GM23338 (cell line): ENCODE measurements at regions not wholly inside any gene's neighbourhood (a gene's known extent, or its start where the extent isn't known, plus 50 kb on each side); places are given as distances from the start of the nearest gene placed in this dataset.

Source experiments
- ATAC-seq: fragments of 200-7000 bp; cut with Tn5 transposase; 3 replicates; pipeline ENCODE4 v1.9.1; 2020
- DNase-seq: peaks from one replicate; pipeline ENCODE4 v3.0.0-alpha.2; 2015; ENCODE audit warnings: low spot score
- H2AFZ ChIP-seq: fragments of 200-600 bp; sonication (generic); 2 replicates; pipeline ENCODE4 v1.8.0; 2016; ENCODE audit warnings: antibody characterized with exemption, mild to moderate bottlenecking, moderate library complexity
- H3F3A ChIP-seq: fragments of 200-600 bp; sonication (generic); replicated peaks from 2 replicates; pipeline ENCODE4 v1.8.0; 2017; ENCODE audit warnings: antibody characterized with exemption, mixed run types, low read depth
- H3K27ac ChIP-seq: fragments of 200-600 bp; sonication (generic); 2 replicates; pipeline ENCODE4 v1.6.1; 2016; ENCODE audit warnings: low read depth
- H3K27me3 ChIP-seq: fragments of 200-600 bp; sonication (generic); 2 replicates; pipeline ENCODE4 v1.8.0; 2016; ENCODE audit warnings: mild to moderate bottlenecking, mixed run types, moderate library complexity; ENCODE audit not compliant: insufficient read depth
- H3K36me3 ChIP-seq: fragments of 200-600 bp; sonication (generic); 2 replicates; pipeline ENCODE4 v1.8.0; 2016; ENCODE audit warnings: mild to moderate bottlenecking; ENCODE audit not compliant: insufficient read depth
- H3K4me1 ChIP-seq: fragments of 200-600 bp; sonication (generic); 2 replicates; pipeline ENCODE4 v1.8.0; 2016; ENCODE audit warnings: mild to moderate bottlenecking, moderate library complexity; ENCODE audit not compliant: insufficient read depth
- H3K4me2 ChIP-seq: fragments of 200-600 bp; sonication (generic); 2 replicates; pipeline ENCODE4 v1.7.1; 2017; ENCODE audit warnings: mixed run types
- H3K4me3 ChIP-seq: fragments of 200-600 bp; sonication (generic); 2 replicates; pipeline ENCODE4 v1.6.1; 2016; ENCODE audit warnings: mixed run types
- H3K79me2 ChIP-seq: fragments of 200-600 bp; sonication (generic); replicated peaks from 2 replicates; pipeline ENCODE4 v1.8.0; 2017; ENCODE audit warnings: mild to moderate bottlenecking; ENCODE audit not compliant: insufficient read depth
- H3K9me2 ChIP-seq: fragments of 200-600 bp; sonication (generic); 2 replicates; pipeline ENCODE4 v1.8.0; 2017; ENCODE audit not compliant: insufficient read depth
- H4K20me1 ChIP-seq: fragments of 200-600 bp; sonication (generic); replicated peaks from 2 replicates; pipeline ENCODE4 v1.8.0; 2017; ENCODE audit warnings: mild to moderate bottlenecking; ENCODE audit not compliant: insufficient read depth
- H3K27ac Mint-ChIP-seq: 2 replicates; pipeline ENCODE4 v1.8.0; 2020; ENCODE audit warnings: inconsistent platforms, mild to moderate bottlenecking, moderate library complexity, mixed read lengths
- H3K27me3 Mint-ChIP-seq: 3 replicates; pipeline ENCODE4 v1.8.0; 2022; ENCODE audit warnings: low read depth, mild to moderate bottlenecking, moderate library complexity, mixed read lengths, inconsistent platforms; ENCODE audit not compliant: insufficient read depth, poor library complexity
- H3K36me3 Mint-ChIP-seq: 3 replicates; pipeline ENCODE4 v1.8.0; 2021; ENCODE audit warnings: low read depth, mild to moderate bottlenecking, inconsistent platforms, moderate library complexity, mixed read lengths
- H3K4me1 Mint-ChIP-seq: 3 replicates; pipeline ENCODE4 v1.8.0; 2020; ENCODE audit warnings: mild to moderate bottlenecking, inconsistent platforms, mixed read lengths
- H3K4me3 Mint-ChIP-seq: 3 replicates; pipeline ENCODE4 v1.8.0; 2021; ENCODE audit warnings: moderate library complexity, mild to moderate bottlenecking, inconsistent platforms, mixed read lengths
- H3K9me3 Mint-ChIP-seq: 3 replicates; pipeline ENCODE4 v1.8.0; 2020; ENCODE audit warnings: moderate library complexity, mild to moderate bottlenecking, inconsistent platforms, mixed read lengths
- EZH2 ChIP-seq: fragments of 200-600 bp; sonication (generic); IDR thresholded peaks from one replicate; pipeline ENCODE4 v1.8.0; 2017; ENCODE audit warnings: antibody characterized with exemption, mild to moderate bottlenecking, low read depth; ENCODE audit not compliant: unreplicated experiment
- EZH2phosphoT487 ChIP-seq: fragments of 200-600 bp; sonication (generic); IDR thresholded peaks from one replicate; pipeline ENCODE4 v1.8.1; 2018; ENCODE audit warnings: antibody characterized with exemption; ENCODE audit not compliant: unreplicated experiment
- JUNB ChIP-seq: IDR thresholded peaks from one replicate; pipeline ENCODE4 v1.6.1; 2016; ENCODE audit warnings: antibody characterized with exemption; ENCODE audit not compliant: unreplicated experiment
- POLR2AphosphoS5 ChIP-seq: IDR thresholded peaks from 2 replicates; pipeline ENCODE4 v1.6.1; 2016; ENCODE audit warnings: antibody characterized with exemption, low read depth
- STAT1 ChIP-seq: IDR thresholded peaks from one replicate; pipeline ENCODE4 v1.6.1; 2016; ENCODE audit warnings: antibody characterized with exemption; ENCODE audit not compliant: unreplicated experiment
- ZNF331 ChIP-seq: fragments of 250-450 bp; sonication (Bioruptor Pico); IDR thresholded peaks from 2 replicates; pipeline ENCODE4 v1.5.0; 2020; ENCODE audit warnings: low read depth, mild to moderate bottlenecking, moderate library complexity
- TF ChIP-seq, protein P1 (sequence below): IDR thresholded peaks from 2 replicates; pipeline ENCODE4 v1.6.1; 2016; ENCODE audit warnings: antibody characterized with exemption
- TF ChIP-seq, protein P2 (sequence below): IDR thresholded peaks from one replicate; pipeline ENCODE4 v1.6.1; 2018; ENCODE audit warnings: antibody characterized with exemption; ENCODE audit not compliant: unreplicated experiment
- TF ChIP-seq, protein P3 (sequence below), 2 experiments: fragments of 200-600 bp in 1 of 2; sonication (generic) in 1 of 2; conservative IDR thresholded peaks; 2 replicates each; pipeline versions ENCODE4 v1.5.1 to v1.6.1; 2016 to 2017; ENCODE audit warnings: antibody characterized with exemption in 2 of 2, low read depth in 2 of 2, mild to moderate bottlenecking in 2 of 2, moderate library complexity in 1 of 2
- TF ChIP-seq, protein P4 (sequence below): fragments of 250-450 bp; sonication (Bioruptor Pico); IDR thresholded peaks from 2 replicates; pipeline ENCODE4 v1.5.0; 2020; ENCODE audit warnings: mild to moderate bottlenecking, moderate library complexity

DNA sequence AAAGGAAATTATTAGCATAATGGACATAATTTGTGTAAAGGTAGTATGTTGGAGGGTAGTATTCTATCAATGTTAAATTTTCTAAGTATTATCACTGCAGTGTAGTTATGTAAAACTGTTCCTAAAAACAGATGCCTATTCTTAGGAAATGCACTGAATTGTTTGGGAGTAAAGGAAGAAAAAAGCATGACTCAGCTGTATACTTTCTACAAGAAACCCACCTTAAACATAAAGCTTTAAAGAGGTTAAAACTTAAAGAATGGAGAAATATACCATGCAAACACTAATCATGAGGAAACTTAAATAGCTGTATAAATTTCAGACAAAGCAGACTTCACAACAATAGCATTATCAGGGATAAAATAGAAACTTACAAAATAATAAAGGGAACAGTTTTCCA lies 292.9 kb downstream of the ANTXR2 start:
- H4K20me1 ChIP-seq = no peaks in the 10 kb centered on the region
- H3F3A ChIP-seq = no peaks in the 10 kb centered on the region
- TF ChIP-seq STAT1 (no peak), JUNB (no peak), EZH2 (no peak), POLR2AphosphoS5 (no peak), EZH2phosphoT487 (no peak), ZNF331 (CRISPR knock-in tag) (no peak)
- TF ChIP-seq, protein P1, sequence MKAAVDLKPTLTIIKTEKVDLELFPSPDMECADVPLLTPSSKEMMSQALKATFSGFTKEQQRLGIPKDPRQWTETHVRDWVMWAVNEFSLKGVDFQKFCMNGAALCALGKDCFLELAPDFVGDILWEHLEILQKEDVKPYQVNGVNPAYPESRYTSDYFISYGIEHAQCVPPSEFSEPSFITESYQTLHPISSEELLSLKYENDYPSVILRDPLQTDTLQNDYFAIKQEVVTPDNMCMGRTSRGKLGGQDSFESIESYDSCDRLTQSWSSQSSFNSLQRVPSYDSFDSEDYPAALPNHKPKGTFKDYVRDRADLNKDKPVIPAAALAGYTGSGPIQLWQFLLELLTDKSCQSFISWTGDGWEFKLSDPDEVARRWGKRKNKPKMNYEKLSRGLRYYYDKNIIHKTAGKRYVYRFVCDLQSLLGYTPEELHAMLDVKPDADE = no peak
- TF ChIP-seq, protein P2, sequence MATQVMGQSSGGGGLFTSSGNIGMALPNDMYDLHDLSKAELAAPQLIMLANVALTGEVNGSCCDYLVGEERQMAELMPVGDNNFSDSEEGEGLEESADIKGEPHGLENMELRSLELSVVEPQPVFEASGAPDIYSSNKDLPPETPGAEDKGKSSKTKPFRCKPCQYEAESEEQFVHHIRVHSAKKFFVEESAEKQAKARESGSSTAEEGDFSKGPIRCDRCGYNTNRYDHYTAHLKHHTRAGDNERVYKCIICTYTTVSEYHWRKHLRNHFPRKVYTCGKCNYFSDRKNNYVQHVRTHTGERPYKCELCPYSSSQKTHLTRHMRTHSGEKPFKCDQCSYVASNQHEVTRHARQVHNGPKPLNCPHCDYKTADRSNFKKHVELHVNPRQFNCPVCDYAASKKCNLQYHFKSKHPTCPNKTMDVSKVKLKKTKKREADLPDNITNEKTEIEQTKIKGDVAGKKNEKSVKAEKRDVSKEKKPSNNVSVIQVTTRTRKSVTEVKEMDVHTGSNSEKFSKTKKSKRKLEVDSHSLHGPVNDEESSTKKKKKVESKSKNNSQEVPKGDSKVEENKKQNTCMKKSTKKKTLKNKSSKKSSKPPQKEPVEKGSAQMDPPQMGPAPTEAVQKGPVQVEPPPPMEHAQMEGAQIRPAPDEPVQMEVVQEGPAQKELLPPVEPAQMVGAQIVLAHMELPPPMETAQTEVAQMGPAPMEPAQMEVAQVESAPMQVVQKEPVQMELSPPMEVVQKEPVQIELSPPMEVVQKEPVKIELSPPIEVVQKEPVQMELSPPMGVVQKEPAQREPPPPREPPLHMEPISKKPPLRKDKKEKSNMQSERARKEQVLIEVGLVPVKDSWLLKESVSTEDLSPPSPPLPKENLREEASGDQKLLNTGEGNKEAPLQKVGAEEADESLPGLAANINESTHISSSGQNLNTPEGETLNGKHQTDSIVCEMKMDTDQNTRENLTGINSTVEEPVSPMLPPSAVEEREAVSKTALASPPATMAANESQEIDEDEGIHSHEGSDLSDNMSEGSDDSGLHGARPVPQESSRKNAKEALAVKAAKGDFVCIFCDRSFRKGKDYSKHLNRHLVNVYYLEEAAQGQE = no peak
- TF ChIP-seq, protein P3, sequence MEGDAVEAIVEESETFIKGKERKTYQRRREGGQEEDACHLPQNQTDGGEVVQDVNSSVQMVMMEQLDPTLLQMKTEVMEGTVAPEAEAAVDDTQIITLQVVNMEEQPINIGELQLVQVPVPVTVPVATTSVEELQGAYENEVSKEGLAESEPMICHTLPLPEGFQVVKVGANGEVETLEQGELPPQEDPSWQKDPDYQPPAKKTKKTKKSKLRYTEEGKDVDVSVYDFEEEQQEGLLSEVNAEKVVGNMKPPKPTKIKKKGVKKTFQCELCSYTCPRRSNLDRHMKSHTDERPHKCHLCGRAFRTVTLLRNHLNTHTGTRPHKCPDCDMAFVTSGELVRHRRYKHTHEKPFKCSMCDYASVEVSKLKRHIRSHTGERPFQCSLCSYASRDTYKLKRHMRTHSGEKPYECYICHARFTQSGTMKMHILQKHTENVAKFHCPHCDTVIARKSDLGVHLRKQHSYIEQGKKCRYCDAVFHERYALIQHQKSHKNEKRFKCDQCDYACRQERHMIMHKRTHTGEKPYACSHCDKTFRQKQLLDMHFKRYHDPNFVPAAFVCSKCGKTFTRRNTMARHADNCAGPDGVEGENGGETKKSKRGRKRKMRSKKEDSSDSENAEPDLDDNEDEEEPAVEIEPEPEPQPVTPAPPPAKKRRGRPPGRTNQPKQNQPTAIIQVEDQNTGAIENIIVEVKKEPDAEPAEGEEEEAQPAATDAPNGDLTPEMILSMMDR (conservative IDR thresholded peaks at IDR 0.05; ENCODE audit: low read depth in 2 of 2) = no peak
- TF ChIP-seq, protein P4, sequence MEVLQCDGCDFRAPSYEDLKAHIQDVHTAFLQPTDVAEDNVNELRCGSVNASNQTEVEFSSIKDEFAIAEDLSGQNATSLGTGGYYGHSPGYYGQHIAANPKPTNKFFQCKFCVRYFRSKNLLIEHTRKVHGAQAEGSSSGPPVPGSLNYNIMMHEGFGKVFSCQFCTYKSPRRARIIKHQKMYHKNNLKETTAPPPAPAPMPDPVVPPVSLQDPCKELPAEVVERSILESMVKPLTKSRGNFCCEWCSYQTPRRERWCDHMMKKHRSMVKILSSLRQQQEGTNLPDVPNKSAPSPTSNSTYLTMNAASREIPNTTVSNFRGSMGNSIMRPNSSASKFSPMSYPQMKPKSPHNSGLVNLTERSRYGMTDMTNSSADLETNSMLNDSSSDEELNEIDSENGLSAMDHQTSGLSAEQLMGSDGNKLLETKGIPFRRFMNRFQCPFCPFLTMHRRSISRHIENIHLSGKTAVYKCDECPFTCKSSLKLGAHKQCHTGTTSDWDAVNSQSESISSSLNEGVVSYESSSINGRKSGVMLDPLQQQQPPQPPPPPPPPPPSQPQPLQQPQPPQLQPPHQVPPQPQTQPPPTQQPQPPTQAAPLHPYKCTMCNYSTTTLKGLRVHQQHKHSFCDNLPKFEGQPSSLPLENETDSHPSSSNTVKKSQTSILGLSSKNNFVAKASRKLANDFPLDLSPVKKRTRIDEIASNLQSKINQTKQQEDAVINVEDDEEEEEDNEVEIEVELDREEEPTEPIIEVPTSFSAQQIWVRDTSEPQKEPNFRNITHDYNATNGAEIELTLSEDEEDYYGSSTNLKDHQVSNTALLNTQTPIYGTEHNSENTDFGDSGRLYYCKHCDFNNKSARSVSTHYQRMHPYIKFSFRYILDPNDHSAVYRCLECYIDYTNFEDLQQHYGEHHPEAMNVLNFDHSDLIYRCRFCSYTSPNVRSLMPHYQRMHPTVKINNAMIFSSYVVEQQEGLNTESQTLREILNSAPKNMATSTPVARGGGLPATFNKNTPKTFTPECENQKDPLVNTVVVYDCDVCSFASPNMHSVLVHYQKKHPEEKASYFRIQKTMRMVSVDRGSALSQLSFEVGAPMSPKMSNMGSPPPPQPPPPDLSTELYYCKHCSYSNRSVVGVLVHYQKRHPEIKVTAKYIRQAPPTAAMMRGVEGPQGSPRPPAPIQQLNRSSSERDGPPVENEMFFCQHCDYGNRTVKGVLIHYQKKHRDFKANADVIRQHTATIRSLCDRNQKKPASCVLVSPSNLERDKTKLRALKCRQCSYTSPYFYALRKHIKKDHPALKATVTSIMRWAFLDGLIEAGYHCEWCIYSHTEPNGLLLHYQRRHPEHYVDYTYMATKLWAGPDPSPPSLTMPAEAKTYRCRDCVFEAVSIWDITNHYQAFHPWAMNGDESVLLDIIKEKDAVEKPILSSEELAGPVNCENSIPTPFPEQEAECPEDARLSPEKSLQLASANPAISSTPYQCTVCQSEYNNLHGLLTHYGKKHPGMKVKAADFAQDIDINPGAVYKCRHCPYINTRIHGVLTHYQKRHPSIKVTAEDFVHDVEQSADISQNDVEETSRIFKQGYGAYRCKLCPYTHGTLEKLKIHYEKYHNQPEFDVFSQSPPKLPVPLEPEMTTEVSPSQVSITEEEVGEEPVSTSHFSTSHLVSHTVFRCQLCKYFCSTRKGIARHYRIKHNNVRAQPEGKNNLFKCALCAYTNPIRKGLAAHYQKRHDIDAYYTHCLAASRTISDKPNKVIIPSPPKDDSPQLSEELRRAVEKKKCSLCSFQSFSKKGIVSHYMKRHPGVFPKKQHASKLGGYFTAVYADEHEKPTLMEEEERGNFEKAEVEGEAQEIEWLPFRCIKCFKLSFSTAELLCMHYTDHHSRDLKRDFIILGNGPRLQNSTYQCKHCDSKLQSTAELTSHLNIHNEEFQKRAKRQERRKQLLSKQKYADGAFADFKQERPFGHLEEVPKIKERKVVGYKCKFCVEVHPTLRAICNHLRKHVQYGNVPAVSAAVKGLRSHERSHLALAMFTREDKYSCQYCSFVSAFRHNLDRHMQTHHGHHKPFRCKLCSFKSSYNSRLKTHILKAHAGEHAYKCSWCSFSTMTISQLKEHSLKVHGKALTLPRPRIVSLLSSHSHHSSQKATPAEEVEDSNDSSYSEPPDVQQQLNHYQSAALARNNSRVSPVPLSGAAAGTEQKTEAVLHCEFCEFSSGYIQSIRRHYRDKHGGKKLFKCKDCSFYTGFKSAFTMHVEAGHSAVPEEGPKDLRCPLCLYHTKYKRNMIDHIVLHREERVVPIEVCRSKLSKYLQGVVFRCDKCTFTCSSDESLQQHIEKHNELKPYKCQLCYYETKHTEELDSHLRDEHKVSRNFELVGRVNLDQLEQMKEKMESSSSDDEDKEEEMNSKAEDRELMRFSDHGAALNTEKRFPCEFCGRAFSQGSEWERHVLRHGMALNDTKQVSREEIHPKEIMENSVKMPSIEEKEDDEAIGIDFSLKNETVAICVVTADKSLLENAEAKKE = no peak
- no peak overlapping the region for H3K4me2 ChIP-seq
- H3K4me1 ChIP-seq = no peaks in the 10 kb centered on the region
- no peak overlapping the region for H3K4me3 Mint-ChIP-seq
- peaks cover 20% of the 10 kb centered on the region for H3K9me3 Mint-ChIP-seq
- no peaks in the 10 kb centered on the region for H3K4me1 Mint-ChIP-seq
- H2AFZ ChIP-seq = no peak overlapping the region
- H3K4me3 ChIP-seq = no peak overlapping the region
- ATAC-seq (no peak), DNase-seq (no peak)
- no peaks in the 10 kb centered on the region for H3K27me3 ChIP-seq
- no peaks in the 10 kb centered on the region for H3K79me2 ChIP-seq
- H3K27ac ChIP-seq = no peak overlapping the region
- peaks cover 11% of the 10 kb centered on the region; the same call in 2 of the 3 replicates for H3K36me3 Mint-ChIP-seq
- no peaks in the 10 kb centered on the region for H3K36me3 ChIP-seq
- H3K27ac Mint-ChIP-seq = no peak overlapping the region
- no peaks in the 10 kb centered on the region for H3K27me3 Mint-ChIP-seq
- H3K9me2 ChIP-seq = no peaks in the 10 kb centered on the region
